ENCODE measurements at regions not wholly inside any gene's neighbourhood (a gene's known extent, or its start where the extent isn't known, plus 50 kb on each side); places are given as distances from the start of the nearest gene placed in this dataset.

GRCh38 chr5:135721548-135722090, 112.8 kb upstream of the SLC25A48 start:
- H3K27ac ChIP-seq: no peak overlapping the region
- TF ChIP-seq CTCF (conservative IDR thresholded peaks at IDR 0.05) (no peak), ZFX (IDR thresholded peaks at IDR 0.05) (no peak)

GRCh38 chr5:135720191-135720590, 114.3 kb upstream of the SLC25A48 start:
- TF ChIP-seq ZFX (IDR thresholded peaks at IDR 0.05) (no peak), CTCF (conservative IDR thresholded peaks at IDR 0.05) (no peak)

GRCh38 chr5:135719428-135720063, 114.9 kb upstream of the SLC25A48 start:
- no peak for TF ChIP-seq CTCF (conservative IDR thresholded peaks at IDR 0.05)
- TF ChIP-seq ZFX (IDR thresholded peaks at IDR 0.05): no peak
- H3K27ac ChIP-seq: peak overlapping the region; percentile 13; the same call in 1 of the 2 replicates

More at GRCh38 chr5:135720191-135720590, 114.3 kb upstream of the SLC25A48 start:
- no peak overlapping the region for H3K27ac ChIP-seq

- no peak overlapping the region for H3K27ac ChIP-seq
- TF ChIP-seq CTCF (conservative IDR thresholded peaks at IDR 0.05) (no peak), ZFX (IDR thresholded peaks at IDR 0.05) (no peak)
Observed at GRCh38 chr5:135718651-135719050, 115.8 kb upstream of the SLC25A48 start.

- H3K27ac ChIP-seq: no peak overlapping the region
Observed at GRCh38 chr5:135718151-135718550, 116.3 kb upstream of the SLC25A48 start.

GRCh38 chr5:135715267-135716055, 119.0 kb upstream of the SLC25A48 start:
- H3K27ac ChIP-seq: no peak overlapping the region
- no peak for TF ChIP-seq ZFX (IDR thresholded peaks at IDR 0.05)
- TF ChIP-seq CTCF (conservative IDR thresholded peaks at IDR 0.05): no peak

More at GRCh38 chr5:135718151-135718550, 116.3 kb upstream of the SLC25A48 start:
- TF ChIP-seq CTCF (conservative IDR thresholded peaks at IDR 0.05) (no peak), ZFX (IDR thresholded peaks at IDR 0.05) (no peak)
